ENCODE measurements at regions not wholly inside any gene's neighbourhood (a gene's known extent, or its start where the extent isn't known, plus 50 kb on each side); places are given as distances from the start of the nearest gene placed in this dataset.

GRCh38 chrX:15191830-15192229 is 78.1 kb downstream of the ASB9 start:
- DNase-seq (ENCODE audit: low read depth in 2 of 2), result no peak

- no peak for DNase-seq (ENCODE audit: low read depth in 2 of 2)
These were observed 81.8 kb downstream of the ASB9 start for GRCh38 chrX:15188039-15188438.

- DNase-seq (ENCODE audit: low read depth in 2 of 2), result no peak
These were observed 92.6 kb downstream of the ASB9 start for GRCh38 chrX:15177316-15177715.

- DNase-seq (ENCODE audit: low read depth in 2 of 2), result no peak
These were observed 96.5 kb downstream of the ASB9 start for GRCh38 chrX:15173411-15173810.

- DNase-seq (ENCODE audit: low read depth in 2 of 2), result no peak
These were observed 99.0 kb downstream of the ASB9 start for GRCh38 chrX:15170927-15171326.

GRCh38 chrX:15167826-15168225 is 102.1 kb downstream of the ASB9 start:
- DNase-seq (ENCODE audit: low read depth in 2 of 2), result no peak

- no peak for DNase-seq (ENCODE audit: low read depth in 2 of 2)
These were observed 104.1 kb downstream of the ASB9 start for GRCh38 chrX:15165832-15166231.

GRCh38 chrX:15163131-15163530 is 106.8 kb downstream of the ASB9 start:
- DNase-seq (ENCODE audit: low read depth in 2 of 2), result no peak

- no peak for DNase-seq (ENCODE audit: low read depth in 2 of 2)
These were observed 109.3 kb downstream of the ASB9 start for GRCh38 chrX:15160558-15161095.

- no peak for DNase-seq (ENCODE audit: low read depth in 2 of 2)
These were observed 111.0 kb downstream of the ASB9 start for GRCh38 chrX:15158736-15159406.

GRCh38 chrX:15158350-15158735 is 111.5 kb downstream of the ASB9 start:
- no peak for DNase-seq (ENCODE audit: low read depth in 2 of 2)

GRCh38 chrX:15157624-15158023 is 112.3 kb downstream of the ASB9 start:
- no peak for DNase-seq (ENCODE audit: low read depth in 2 of 2)

GRCh38 chrX:15151267-15152186 is 118.4 kb downstream of the ASB9 start:
- DNase-seq (ENCODE audit: low read depth in 2 of 2), result peak in 1 of 2 donors; percentile 20

- no peak for DNase-seq (ENCODE audit: low read depth in 2 of 2)
These were observed 119.3 kb downstream of the ASB9 start for GRCh38 chrX:15150586-15150985.

GRCh38 chrX:15146515-15146914 is 123.4 kb downstream of the ASB9 start:
- DNase-seq (ENCODE audit: low read depth in 2 of 2), result no peak

- no peak for DNase-seq (ENCODE audit: low read depth in 2 of 2)
These were observed 126.1 kb downstream of the ASB9 start for GRCh38 chrX:15143825-15144121.

GRCh38 chrX:15143050-15143824 is 126.6 kb downstream of the ASB9 start:
- DNase-seq (ENCODE audit: low read depth in 2 of 2), result peak in 1 of 2 donors; percentile 17

GRCh38 chrX:15142084-15142715 is 127.7 kb downstream of the ASB9 start:
- DNase-seq (ENCODE audit: low read depth in 2 of 2), result no peak

GRCh38 chrX:15136795-15137194 is 133.1 kb downstream of the ASB9 start:
- DNase-seq (ENCODE audit: low read depth in 2 of 2), result no peak

GRCh38 chrX:15129412-15129811 is 140.5 kb downstream of the ASB9 start:
- DNase-seq (ENCODE audit: low read depth in 2 of 2), result no peak

GRCh38 chrX:15128861-15129260 is 141.0 kb downstream of the ASB9 start:
- DNase-seq (ENCODE audit: low read depth in 2 of 2), result no peak

GRCh38 chrX:15127010-15127409 is 142.9 kb downstream of the ASB9 start:
- no peak for DNase-seq (ENCODE audit: low read depth in 2 of 2)

Measured in stimulated activated CD8-positive, alpha-beta memory T cell treated with anti-CD3 and anti-CD28 coated beads, Interleukin-7, amount 100 ng/mL, for 4 hours (primary cell).